ENCODE measurements at regions not wholly inside any gene's neighbourhood (a gene's known extent, or its start where the extent isn't known, plus 50 kb on each side); places are given as distances from the start of the nearest gene placed in this dataset.
A peak's percentile ranks its signal among the peaks of the same experiment; 100 is the strongest.

DNA sequence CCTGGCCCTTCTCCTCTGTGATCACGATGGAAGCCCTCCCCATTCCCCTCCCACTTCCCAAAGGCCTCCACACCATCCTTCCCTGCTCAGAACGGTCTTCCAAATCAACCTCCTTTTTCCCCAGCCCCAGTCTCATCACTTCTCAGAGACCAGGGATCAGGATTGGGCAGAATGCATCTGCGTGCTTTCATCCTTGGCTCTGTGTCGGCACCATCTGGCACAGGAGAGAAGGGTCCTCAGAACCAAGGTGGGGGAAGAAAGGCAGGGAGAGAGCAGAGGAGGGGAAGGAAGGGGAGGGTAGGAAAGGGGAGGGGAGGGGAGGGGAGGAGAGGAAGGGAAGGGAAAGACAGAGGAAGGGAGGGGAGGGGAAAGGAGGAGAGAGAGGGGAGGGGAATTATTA is 52.4 kb upstream of the FICD start:
- Histone ChIP-seq H3K36me3 (ENCODE audit: control insufficient read depth in 2 of 2, insufficient read depth in 2 of 2, low read length in 2 of 2) (no peaks in the 10 kb centered on the region), H3K9ac (ENCODE audit: low read length in 2 of 2) (no peak overlapping the region), H3K4me1 (ENCODE audit: control insufficient read depth, insufficient read depth, low read length) (no peaks in the 10 kb centered on the region), H3K27ac (ENCODE audit: low read length) (no peak overlapping the region), H3K27me3 (ENCODE audit: control insufficient read depth in 1 of 2, insufficient read depth in 2 of 2, low read length in 2 of 2) (peaks cover 0 to 8% of the 10 kb centered on the region in 2 donors), H3K9me3 (ENCODE audit: control insufficient read depth in 2 of 2, low read length in 2 of 2) (no peaks in the 10 kb centered on the region), H3K4me3 (ENCODE audit: low read length in 2 of 2) (no peak overlapping the region)

- no peak overlapping the region for H3K4me3 ChIP-seq (ENCODE audit: low read length in 2 of 2)
- H3K4me1 ChIP-seq (ENCODE audit: control insufficient read depth, insufficient read depth, low read length): no peaks in the 10 kb centered on the region
- H3K9me3 ChIP-seq (ENCODE audit: control insufficient read depth in 2 of 2, low read length in 2 of 2): no peaks in the 10 kb centered on the region
- no peaks in the 10 kb centered on the region for H3K36me3 ChIP-seq (ENCODE audit: control insufficient read depth in 2 of 2, insufficient read depth in 2 of 2, low read length in 2 of 2)
- peaks cover 0 to 6% of the 10 kb centered on the region in 2 donors for H3K27me3 ChIP-seq (ENCODE audit: control insufficient read depth in 1 of 2, insufficient read depth in 2 of 2, low read length in 2 of 2)
- no peak overlapping the region for H3K27ac ChIP-seq (ENCODE audit: low read length)
- no peak overlapping the region for H3K9ac ChIP-seq (ENCODE audit: low read length in 2 of 2)
Measured at GRCh38 chr12:108461058-108461660, 53.9 kb upstream of the FICD start.

GRCh38 chr12:108459149-108459548 is 55.9 kb upstream of the FICD start:
- Histone ChIP-seq H3K9me3 (ENCODE audit: control insufficient read depth in 2 of 2, low read length in 2 of 2) (no peaks in the 10 kb centered on the region), H3K27me3 (ENCODE audit: control insufficient read depth in 1 of 2, insufficient read depth in 2 of 2, low read length in 2 of 2) (peaks cover 0 to 6% of the 10 kb centered on the region in 2 donors), H3K4me3 (ENCODE audit: low read length in 2 of 2) (no peak overlapping the region), H3K36me3 (ENCODE audit: control insufficient read depth in 2 of 2, insufficient read depth in 2 of 2, low read length in 2 of 2) (no peaks in the 10 kb centered on the region), H3K9ac (ENCODE audit: low read length in 2 of 2) (no peak overlapping the region), H3K4me1 (ENCODE audit: control insufficient read depth, insufficient read depth, low read length) (no peaks in the 10 kb centered on the region), H3K27ac (ENCODE audit: low read length) (no peak overlapping the region)

DNA sequence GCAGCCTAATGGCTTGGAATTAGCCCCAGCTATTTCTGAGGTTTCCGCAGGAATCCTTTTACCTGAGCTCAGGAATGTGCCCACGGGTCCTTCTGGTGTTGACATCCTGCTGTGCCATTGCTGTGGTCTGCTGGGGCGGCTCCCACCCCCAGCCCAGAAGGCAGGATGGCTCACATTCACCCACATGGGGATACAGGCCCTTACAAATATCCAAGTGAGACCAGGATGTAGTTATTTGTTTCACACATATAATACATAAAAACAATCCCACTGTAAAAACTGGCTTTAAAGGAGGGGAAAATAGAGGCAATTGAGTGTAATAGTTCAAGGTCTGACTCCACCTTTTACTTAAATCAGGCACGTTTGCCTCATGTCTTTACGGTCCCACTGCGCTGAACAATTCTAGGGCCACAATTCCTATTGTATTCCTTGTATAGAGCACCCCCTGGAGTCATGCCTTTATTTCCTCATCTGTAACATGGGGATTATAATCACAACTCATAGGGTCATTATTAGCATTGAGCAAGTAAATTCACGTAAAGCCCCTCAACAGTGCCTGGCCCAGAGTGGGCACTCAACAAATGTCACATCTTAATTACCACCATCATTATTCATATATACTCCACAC is 57.2 kb upstream of the FICD start:
- Histone ChIP-seq H3K4me3 (ENCODE audit: low read length in 2 of 2) (no peak overlapping the region), H3K27ac (ENCODE audit: low read length) (no peak overlapping the region), H3K9ac (ENCODE audit: low read length in 2 of 2) (no peak overlapping the region), H3K9me3 (ENCODE audit: control insufficient read depth in 2 of 2, low read length in 2 of 2) (no peaks in the 10 kb centered on the region), H3K27me3 (ENCODE audit: control insufficient read depth in 1 of 2, insufficient read depth in 2 of 2, low read length in 2 of 2) (peaks cover 0 to 6% of the 10 kb centered on the region in 2 donors), H3K4me1 (ENCODE audit: control insufficient read depth, insufficient read depth, low read length) (no peaks in the 10 kb centered on the region), H3K36me3 (ENCODE audit: control insufficient read depth in 2 of 2, insufficient read depth in 2 of 2, low read length in 2 of 2) (no peaks in the 10 kb centered on the region)

GRCh38 chr12:108457006-108457733 is 57.9 kb upstream of the FICD start:
- Histone ChIP-seq H3K9ac (ENCODE audit: low read length in 2 of 2) (no peak overlapping the region), H3K27me3 (ENCODE audit: control insufficient read depth in 1 of 2, insufficient read depth in 2 of 2, low read length in 2 of 2) (peaks cover 0 to 5% of the 10 kb centered on the region in 2 donors), H3K27ac (ENCODE audit: low read length) (no peak overlapping the region), H3K9me3 (ENCODE audit: control insufficient read depth in 2 of 2, low read length in 2 of 2) (no peaks in the 10 kb centered on the region), H3K4me1 (ENCODE audit: control insufficient read depth, insufficient read depth, low read length) (no peaks in the 10 kb centered on the region), H3K4me3 (ENCODE audit: low read length in 2 of 2) (no peak overlapping the region), H3K36me3 (ENCODE audit: control insufficient read depth in 2 of 2, insufficient read depth in 2 of 2, low read length in 2 of 2) (no peaks in the 10 kb centered on the region)

- Histone ChIP-seq H3K27me3 (ENCODE audit: control insufficient read depth in 1 of 2, insufficient read depth in 2 of 2, low read length in 2 of 2) (peaks cover 0 to 2% of the 10 kb centered on the region in 2 donors), H3K4me3 (ENCODE audit: low read length in 2 of 2) (no peak overlapping the region), H3K9me3 (ENCODE audit: control insufficient read depth in 2 of 2, low read length in 2 of 2) (peaks cover 0 to 5% of the 10 kb centered on the region in 2 donors), H3K4me1 (ENCODE audit: control insufficient read depth, insufficient read depth, low read length) (no peaks in the 10 kb centered on the region), H3K36me3 (ENCODE audit: control insufficient read depth in 2 of 2, insufficient read depth in 2 of 2, low read length in 2 of 2) (no peaks in the 10 kb centered on the region), H3K27ac (ENCODE audit: low read length) (no peak overlapping the region), H3K9ac (ENCODE audit: low read length in 2 of 2) (no peak overlapping the region)
Measured at GRCh38 chr12:108455706-108456105, 59.4 kb upstream of the FICD start.

DNA sequence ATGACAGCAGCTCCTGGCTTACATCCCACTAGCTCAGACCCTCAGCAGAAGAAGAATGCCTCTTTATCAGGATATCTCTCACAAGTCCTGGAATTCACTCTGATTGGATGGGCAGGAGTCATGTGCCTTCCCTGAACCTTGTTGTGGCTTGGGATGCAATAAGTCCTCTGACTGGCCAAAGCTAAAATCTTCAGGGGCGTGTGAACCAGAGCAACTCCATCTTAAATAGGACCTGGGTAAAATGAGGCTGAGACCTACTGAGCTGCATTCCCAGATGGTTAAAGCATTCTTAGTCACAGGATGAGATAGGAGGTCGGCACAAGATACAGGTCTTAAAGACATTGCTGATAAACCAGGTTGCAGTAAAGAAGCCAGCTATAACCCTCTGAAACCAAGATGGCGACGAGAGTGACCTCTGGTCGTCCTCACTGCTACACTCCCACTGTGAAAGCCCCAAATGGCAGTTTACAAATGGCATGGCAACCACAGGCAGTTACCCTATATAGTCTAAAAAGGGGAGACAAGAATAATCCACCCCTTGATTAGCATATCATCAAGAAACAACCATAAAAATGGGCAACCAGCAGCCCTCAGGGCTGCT is 60.4 kb upstream of the FICD start:
- no peaks in the 10 kb centered on the region for H3K4me1 ChIP-seq (ENCODE audit: control insufficient read depth, insufficient read depth, low read length)
- H3K27ac ChIP-seq (ENCODE audit: low read length): no peak overlapping the region
- no peak overlapping the region for H3K9ac ChIP-seq (ENCODE audit: low read length in 2 of 2)
- no peaks in the 10 kb centered on the region for H3K36me3 ChIP-seq (ENCODE audit: control insufficient read depth in 2 of 2, insufficient read depth in 2 of 2, low read length in 2 of 2)
- peaks cover 0 to 5% of the 10 kb centered on the region in 2 donors for H3K9me3 ChIP-seq (ENCODE audit: control insufficient read depth in 2 of 2, low read length in 2 of 2)
- no peak overlapping the region for H3K4me3 ChIP-seq (ENCODE audit: low read length in 2 of 2)
- H3K27me3 ChIP-seq (ENCODE audit: control insufficient read depth in 1 of 2, insufficient read depth in 2 of 2, low read length in 2 of 2): peaks cover 0 to 2% of the 10 kb centered on the region in 2 donors

DNA sequence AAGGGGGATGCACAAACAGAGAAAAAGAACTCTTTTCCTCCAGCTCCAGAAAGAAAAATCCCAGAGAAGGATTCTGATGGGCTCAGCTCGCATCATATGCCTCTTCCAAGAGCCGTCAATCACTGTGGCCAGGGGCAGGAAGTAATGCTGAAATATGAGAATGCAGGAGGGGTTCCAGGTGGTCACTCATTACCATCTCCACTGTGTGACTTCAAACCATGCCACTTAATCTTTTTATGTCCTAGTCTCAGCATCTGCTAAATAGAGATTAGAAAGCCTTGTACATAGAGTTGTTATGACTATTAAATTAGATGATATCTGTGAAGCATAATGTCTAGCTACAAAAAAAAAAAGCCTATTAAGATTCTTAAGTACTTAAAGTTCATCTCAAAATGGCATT is 65.6 kb upstream of the FICD start:
- Histone ChIP-seq H3K36me3 (ENCODE audit: control insufficient read depth in 2 of 2, insufficient read depth in 2 of 2, low read length in 2 of 2) (no peaks in the 10 kb centered on the region), H3K27me3 (ENCODE audit: control insufficient read depth in 1 of 2, insufficient read depth in 2 of 2, low read length in 2 of 2) (peaks cover 4 to 5% of the 10 kb centered on the region in 2 donors), H3K9ac (ENCODE audit: low read length in 2 of 2) (no peak overlapping the region), H3K4me1 (ENCODE audit: control insufficient read depth, insufficient read depth, low read length) (no peaks in the 10 kb centered on the region), H3K9me3 (ENCODE audit: control insufficient read depth in 2 of 2, low read length in 2 of 2) (peaks cover 0 to 5% of the 10 kb centered on the region in 2 donors), H3K4me3 (ENCODE audit: low read length in 2 of 2) (no peak overlapping the region), H3K27ac (ENCODE audit: low read length) (no peak overlapping the region)

DNA sequence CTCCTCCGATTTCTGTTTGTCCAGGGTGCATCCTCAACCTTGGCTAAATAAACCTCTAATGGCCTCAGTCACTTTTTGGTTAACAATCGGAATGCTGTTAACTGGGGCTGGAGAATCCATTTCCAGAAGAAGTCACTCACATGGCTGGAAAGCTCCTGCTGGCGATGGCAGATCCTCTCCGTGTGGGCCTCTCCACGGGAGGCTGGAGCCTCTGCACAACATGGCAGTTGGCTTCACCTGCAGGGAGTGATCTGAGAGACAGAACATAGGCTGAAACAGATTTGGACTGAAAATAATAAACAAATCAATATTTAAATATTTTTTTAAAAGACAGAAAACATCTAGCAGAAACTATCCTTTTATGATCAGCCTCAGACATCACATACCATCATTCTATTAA is 66.8 kb upstream of the FICD start:
- no peak overlapping the region for H3K27ac ChIP-seq (ENCODE audit: low read length)
- no peaks in the 10 kb centered on the region for H3K36me3 ChIP-seq (ENCODE audit: control insufficient read depth in 2 of 2, insufficient read depth in 2 of 2, low read length in 2 of 2)
- H3K4me1 ChIP-seq (ENCODE audit: control insufficient read depth, insufficient read depth, low read length): no peaks in the 10 kb centered on the region
- no peak overlapping the region for H3K4me3 ChIP-seq (ENCODE audit: low read length in 2 of 2)
- H3K9me3 ChIP-seq (ENCODE audit: control insufficient read depth in 2 of 2, low read length in 2 of 2): peaks cover 0 to 5% of the 10 kb centered on the region in 2 donors
- peaks cover 4 to 5% of the 10 kb centered on the region in 2 donors for H3K27me3 ChIP-seq (ENCODE audit: control insufficient read depth in 1 of 2, insufficient read depth in 2 of 2, low read length in 2 of 2)
- H3K9ac ChIP-seq (ENCODE audit: low read length in 2 of 2): no peak overlapping the region

- Histone ChIP-seq H3K9ac (ENCODE audit: low read length in 2 of 2) (no peak overlapping the region), H3K4me3 (ENCODE audit: low read length in 2 of 2) (peak overlapping the region in 1 of 2 donors; percentile 8), H3K9me3 (ENCODE audit: control insufficient read depth in 2 of 2, low read length in 2 of 2) (peaks cover 0 to 5% of the 10 kb centered on the region in 2 donors), H3K27me3 (ENCODE audit: control insufficient read depth in 1 of 2, insufficient read depth in 2 of 2, low read length in 2 of 2) (peaks cover 3 to 5% of the 10 kb centered on the region in 2 donors), H3K36me3 (ENCODE audit: control insufficient read depth in 2 of 2, insufficient read depth in 2 of 2, low read length in 2 of 2) (no peaks in the 10 kb centered on the region), H3K27ac (ENCODE audit: low read length) (no peak overlapping the region), H3K4me1 (ENCODE audit: control insufficient read depth, insufficient read depth, low read length) (no peaks in the 10 kb centered on the region)
Measured at GRCh38 chr12:108447168-108447832, 67.8 kb upstream of the FICD start.
